Fibroblast of mammary gland (primary cell): ENCODE measurements at regions not wholly inside any gene's neighbourhood (a gene's known extent, or its start where the extent isn't known, plus 50 kb on each side); places are given as distances from the start of the nearest gene placed in this dataset.
A peak's percentile ranks its signal among the peaks of the same experiment; 100 is the strongest.

Source experiments
- DNase-seq: peaks from one replicate; pipeline ENCODE4 v3.0.0-alpha.2; 2010; ENCODE audit warnings: low read depth
- H3K4me3 ChIP-seq: 2 replicates; pipeline ENCODE4 v1.5.1; 2011; ENCODE audit warnings: low read depth, mild to moderate bottlenecking, low read length, moderate library complexity; ENCODE audit not compliant: control insufficient read depth
- CTCF ChIP-seq: conservative IDR thresholded peaks from 2 replicates; pipeline ENCODE4 v1.5.1; 2011; ENCODE audit warnings: low read depth, low read length, inconsistent platforms; ENCODE audit not compliant: control insufficient read depth, insufficient read depth

GRCh38 chr2:48883661-48884060 is 128.1 kb upstream of the LHCGR start:
- TF ChIP-seq CTCF = no peak
- DNase-seq = no peak
- H3K4me3 ChIP-seq = no peak overlapping the region

- no peak for TF ChIP-seq CTCF
- DNase-seq = no peak
- H3K4me3 ChIP-seq = no peak overlapping the region
Measured at GRCh38 chr2:48874282-48874681, 118.8 kb upstream of the LHCGR start.

- no peak for DNase-seq
- H3K4me3 ChIP-seq = no peak overlapping the region
- no peak for TF ChIP-seq CTCF
Measured at GRCh38 chr2:48873666-48874065, 118.1 kb upstream of the LHCGR start.

- no peak overlapping the region for H3K4me3 ChIP-seq
- TF ChIP-seq CTCF = no peak
- no peak for DNase-seq
Measured at GRCh38 chr2:48870942-48871341, 115.4 kb upstream of the LHCGR start.

GRCh38 chr2:48870503-48870902 is 115.0 kb upstream of the LHCGR start:
- H3K4me3 ChIP-seq = no peak overlapping the region
- DNase-seq = peak; percentile 4
- no peak for TF ChIP-seq CTCF

- H3K4me3 ChIP-seq = no peak overlapping the region
- TF ChIP-seq CTCF = no peak
- DNase-seq = no peak
Measured at GRCh38 chr2:48865704-48866103, 110.2 kb upstream of the LHCGR start.

- no peak overlapping the region for H3K4me3 ChIP-seq
- no peak for TF ChIP-seq CTCF
- peak; percentile 23 for DNase-seq
Measured at GRCh38 chr2:48860380-48860779, 104.9 kb upstream of the LHCGR start.
